T-helper 9 cell (primary cell): ENCODE measurements at regions not wholly inside any gene's neighbourhood (a gene's known extent, or its start where the extent isn't known, plus 50 kb on each side); places are given as distances from the start of the nearest gene placed in this dataset.

Experiments
- DNase-seq: peaks from one replicate; pipeline ENCODE4 v3.0.0-alpha.2; 2020

GRCh38 chr4:138919094-138919936 lies 96.3 kb upstream of the NOCT start:
- peak; percentile 21 for DNase-seq

- no peak for DNase-seq
These were observed 97.3 kb upstream of the NOCT start for GRCh38 chr4:138918169-138918869.

- DNase-seq, result no peak
These were observed 98.8 kb upstream of the NOCT start for GRCh38 chr4:138916763-138917162.

- no peak for DNase-seq
These were observed 99.8 kb upstream of the NOCT start for GRCh38 chr4:138915756-138916155.

GRCh38 chr4:138912704-138913340 lies 102.8 kb upstream of the NOCT start:
- DNase-seq, result no peak

GRCh38 chr4:138911909-138912703 lies 103.5 kb upstream of the NOCT start:
- DNase-seq, result no peak

GRCh38 chr4:138910914-138911336 lies 104.7 kb upstream of the NOCT start:
- DNase-seq, result no peak

- DNase-seq, result no peak
These were observed 105.2 kb upstream of the NOCT start for GRCh38 chr4:138910195-138910913.

- DNase-seq, result no peak
These were observed 106.0 kb upstream of the NOCT start for GRCh38 chr4:138909587-138909986.

- no peak for DNase-seq
These were observed 107.4 kb upstream of the NOCT start for GRCh38 chr4:138908134-138908533.

- DNase-seq, result no peak
These were observed 108.4 kb upstream of the NOCT start for GRCh38 chr4:138907174-138907573.

GRCh38 chr4:138904793-138905192 lies 110.8 kb upstream of the NOCT start:
- no peak for DNase-seq

GRCh38 chr4:138903185-138903584 lies 112.4 kb upstream of the NOCT start:
- DNase-seq, result no peak

- DNase-seq, result no peak
These were observed 112.9 kb upstream of the NOCT start for GRCh38 chr4:138902705-138903104.

GRCh38 chr4:138901177-138901576 lies 114.4 kb upstream of the NOCT start:
- no peak for DNase-seq

- no peak for DNase-seq
These were observed 115.6 kb upstream of the NOCT start for GRCh38 chr4:138899999-138900398.

GRCh38 chr4:138898282-138898681 lies 117.3 kb upstream of the NOCT start:
- no peak for DNase-seq

GRCh38 chr4:138897811-138898226 lies 117.8 kb upstream of the NOCT start:
- no peak for DNase-seq

- no peak for DNase-seq
These were observed 120.9 kb upstream of the NOCT start for GRCh38 chr4:138894709-138895108.

GRCh38 chr4:138894011-138894410 lies 121.6 kb upstream of the NOCT start:
- no peak for DNase-seq

- no peak for DNase-seq
These were observed 122.8 kb upstream of the NOCT start for GRCh38 chr4:138892483-138893407.
